Neural progenitor cell (in vitro differentiated cells): ENCODE measurements at regions not wholly inside any gene's neighbourhood (a gene's known extent, or its start where the extent isn't known, plus 50 kb on each side); places are given as distances from the start of the nearest gene placed in this dataset.

Experiments
- CTCF ChIP-seq: fragments of 200-600 bp; sonication (generic); IDR thresholded peaks from 2 replicates; pipeline ENCODE4 v1.5.1; 2017; ENCODE audit warnings: antibody characterized with exemption, mild to moderate bottlenecking
- EZH2 ChIP-seq: fragments of 200-600 bp; sonication (generic); IDR thresholded peaks from 2 replicates; pipeline ENCODE4 v1.6.1; 2017; ENCODE audit warnings: antibody characterized with exemption, mild to moderate bottlenecking, moderate library complexity
- EZH2phosphoT487 ChIP-seq: fragments of 200-600 bp; sonication (generic); IDR thresholded peaks from 2 replicates; pipeline ENCODE4 v1.6.1; 2017; ENCODE audit warnings: antibody characterized with exemption

DNA sequence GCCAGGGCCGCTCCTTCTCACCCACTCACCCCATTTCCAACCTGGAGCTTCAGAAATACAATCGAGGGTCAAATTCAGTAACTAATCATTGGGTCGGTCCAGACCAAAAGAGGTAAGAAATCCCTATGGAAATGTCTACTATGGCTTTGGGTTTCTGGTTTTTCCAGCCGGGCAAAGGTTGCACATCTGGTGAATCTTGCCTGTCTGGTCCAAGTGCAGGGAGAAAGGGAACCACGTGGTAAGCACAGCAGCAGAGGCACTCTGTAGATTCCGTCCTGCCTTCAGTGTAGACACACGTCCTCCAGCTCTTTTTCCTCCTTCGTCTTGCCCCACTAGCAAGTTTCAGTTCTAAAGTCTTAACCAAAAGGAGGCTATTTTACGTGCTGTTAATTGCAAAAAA is 218.0 kb upstream of the JADE1 start:
- TF ChIP-seq CTCF: no peak
- TF ChIP-seq EZH2: no peak
- TF ChIP-seq EZH2phosphoT487: no peak
